ENCODE measurements at regions not wholly inside any gene's neighbourhood (a gene's known extent, or its start where the extent isn't known, plus 50 kb on each side); places are given as distances from the start of the nearest gene placed in this dataset.

DNA sequence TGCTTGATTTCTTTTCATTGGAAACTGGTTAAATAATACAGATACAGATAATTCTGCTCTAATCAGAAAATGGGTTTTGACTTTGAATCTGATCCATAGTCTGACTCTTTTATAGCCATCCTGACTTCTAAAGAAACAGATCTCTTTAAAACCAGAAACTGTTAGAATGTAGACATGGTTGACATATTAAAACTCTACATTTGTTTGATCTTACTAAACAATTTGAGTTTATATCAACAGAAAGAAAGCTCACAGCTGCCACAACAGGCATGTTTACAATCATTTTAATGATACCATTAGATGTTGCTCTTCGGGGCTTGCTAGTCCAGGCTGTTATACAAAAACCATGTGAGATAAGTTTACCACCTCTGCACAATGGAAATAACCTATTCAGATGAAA, 193.0 kb upstream of the SEMA3A start:
- no peak overlapping the region for H3K27ac ChIP-seq (ENCODE audit: low read depth, low read length)
- H3K9ac ChIP-seq (ENCODE audit: low read length): no peak overlapping the region
- ChIA-PET RAD21 (ENCODE audit: low non-redundant PET in 1 of 2, low total read pairs in 2 of 2, uncharacterized antibody in 2 of 2, unreplicated experiment in 2 of 2) (no interaction called here), POLR2A (no interaction called here), CTCF (no interaction called here)
- H4K20me1 ChIP-seq (ENCODE audit: insufficient read depth): no peaks in the 10 kb centered on the region
- ATAC-seq: no peak
- TF ChIP-seq SP1 (IDR thresholded peaks at IDR 0.05; ENCODE audit: low read depth) (no peak), SIN3A (IDR thresholded peaks at IDR 0.05; ENCODE audit: low read depth) (no peak), POLR2A (IDR thresholded peaks at IDR 0.05; ENCODE audit: borderline replicate concordance, extremely low read depth, insufficient read depth, insufficient read length) (no peak), JUND (IDR thresholded peaks at IDR 0.05) (no peak), RAD21 (IDR thresholded peaks at IDR 0.05; ENCODE audit: low read depth) (no peak), POLR2AphosphoS5 (IDR thresholded peaks at IDR 0.05; ENCODE audit: low read depth, low read length) (no peak), CBX3 (IDR thresholded peaks at IDR 0.05; ENCODE audit: low read depth) (no peak)
- TF ChIP-seq, protein P1, sequence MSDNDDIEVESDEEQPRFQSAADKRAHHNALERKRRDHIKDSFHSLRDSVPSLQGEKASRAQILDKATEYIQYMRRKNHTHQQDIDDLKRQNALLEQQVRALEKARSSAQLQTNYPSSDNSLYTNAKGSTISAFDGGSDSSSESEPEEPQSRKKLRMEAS (IDR thresholded peaks at IDR 0.05): no peak
- TF ChIP-seq, protein P2, sequence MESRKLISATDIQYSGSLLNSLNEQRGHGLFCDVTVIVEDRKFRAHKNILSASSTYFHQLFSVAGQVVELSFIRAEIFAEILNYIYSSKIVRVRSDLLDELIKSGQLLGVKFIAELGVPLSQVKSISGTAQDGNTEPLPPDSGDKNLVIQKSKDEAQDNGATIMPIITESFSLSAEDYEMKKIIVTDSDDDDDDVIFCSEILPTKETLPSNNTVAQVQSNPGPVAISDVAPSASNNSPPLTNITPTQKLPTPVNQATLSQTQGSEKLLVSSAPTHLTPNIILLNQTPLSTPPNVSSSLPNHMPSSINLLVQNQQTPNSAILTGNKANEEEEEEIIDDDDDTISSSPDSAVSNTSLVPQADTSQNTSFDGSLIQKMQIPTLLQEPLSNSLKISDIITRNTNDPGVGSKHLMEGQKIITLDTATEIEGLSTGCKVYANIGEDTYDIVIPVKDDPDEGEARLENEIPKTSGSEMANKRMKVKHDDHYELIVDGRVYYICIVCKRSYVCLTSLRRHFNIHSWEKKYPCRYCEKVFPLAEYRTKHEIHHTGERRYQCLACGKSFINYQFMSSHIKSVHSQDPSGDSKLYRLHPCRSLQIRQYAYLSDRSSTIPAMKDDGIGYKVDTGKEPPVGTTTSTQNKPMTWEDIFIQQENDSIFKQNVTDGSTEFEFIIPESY (IDR thresholded peaks at IDR 0.05; ENCODE audit: extremely low read depth, insufficient replicate concordance, low read length): no peak
- no peaks in the 10 kb centered on the region for H3K27me3 ChIP-seq (ENCODE audit: insufficient read depth, low read length)
- no peaks in the 10 kb centered on the region for H3K9me3 ChIP-seq (ENCODE audit: control insufficient read depth in 1 of 2, insufficient read depth in 1 of 2, low read depth in 1 of 2, low read length in 2 of 2)
- no peak for DNase-seq (ENCODE audit: low read depth, low spot score)
- no peak overlapping the region for H3K4me2 ChIP-seq (ENCODE audit: low read length)
- intact Hi-C loops (cut with micrococcal nuclease): no loop called here
- no peak overlapping the region for H3K4me3 ChIP-seq (replicated peaks in 1 of 2; ENCODE audit: low read depth in 1 of 2, low read length in 2 of 2)
- H2AFZ ChIP-seq (ENCODE audit: low read depth, low read length, poor library complexity, severe bottlenecking): no peak overlapping the region
- H3K4me1 ChIP-seq (ENCODE audit: control insufficient read depth in 1 of 2, insufficient read depth in 2 of 2, low read length in 2 of 2): no peaks in the 10 kb centered on the region
- H3K36me3 ChIP-seq (ENCODE audit: control insufficient read depth in 1 of 2, insufficient read depth in 2 of 2, low read length in 2 of 2): no peaks in the 10 kb centered on the region
- no TSS peak for BruUV-seq (replicated peaks)
- no peaks in the 10 kb centered on the region for H3K9me2 ChIP-seq (ENCODE audit: insufficient read depth)
- no peaks in the 10 kb centered on the region for H3K79me2 ChIP-seq (ENCODE audit: insufficient read depth, low read length)

DNA sequence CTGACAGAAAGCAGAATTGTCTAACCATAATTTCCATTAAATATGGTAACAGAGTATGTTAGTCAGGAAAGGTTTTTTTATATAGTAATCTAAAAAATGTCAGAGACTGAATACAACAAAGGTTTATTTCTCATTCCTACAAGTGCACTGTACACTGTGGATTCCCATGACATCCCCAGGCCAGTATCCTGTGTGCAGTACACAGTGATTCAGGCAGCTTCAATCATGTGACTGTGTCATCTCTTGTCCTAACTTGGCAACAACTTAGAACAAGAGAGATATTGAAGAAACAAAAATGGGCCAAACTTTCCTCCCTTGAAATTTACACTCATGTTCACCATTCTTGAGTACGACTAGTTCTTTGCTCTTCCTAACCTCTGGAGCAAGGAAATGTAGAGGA, 189.8 kb upstream of the SEMA3A start:
- Histone ChIP-seq H2AFZ (ENCODE audit: low read depth, low read length, poor library complexity, severe bottlenecking) (no peak overlapping the region), H3K9ac (ENCODE audit: low read length) (no peak overlapping the region), H3K27ac (ENCODE audit: low read depth, low read length) (no peak overlapping the region), H3K9me3 (ENCODE audit: control insufficient read depth in 1 of 2, insufficient read depth in 1 of 2, low read depth in 1 of 2, low read length in 2 of 2) (no peaks in the 10 kb centered on the region), H3K79me2 (ENCODE audit: insufficient read depth, low read length) (no peaks in the 10 kb centered on the region), H3K27me3 (ENCODE audit: insufficient read depth, low read length) (no peaks in the 10 kb centered on the region), H3K4me3 (replicated peaks in 1 of 2; ENCODE audit: low read depth in 1 of 2, low read length in 2 of 2) (no peak overlapping the region), H3K36me3 (ENCODE audit: control insufficient read depth in 1 of 2, insufficient read depth in 2 of 2, low read length in 2 of 2) (no peaks in the 10 kb centered on the region), H3K4me2 (ENCODE audit: low read length) (no peak overlapping the region), H4K20me1 (ENCODE audit: insufficient read depth) (no peaks in the 10 kb centered on the region), H3K4me1 (ENCODE audit: control insufficient read depth in 1 of 2, insufficient read depth in 2 of 2, low read length in 2 of 2) (no peaks in the 10 kb centered on the region), H3K9me2 (ENCODE audit: insufficient read depth) (no peaks in the 10 kb centered on the region)
- RAD21 ChIA-PET (ENCODE audit: low non-redundant PET in 1 of 2, low total read pairs in 2 of 2, uncharacterized antibody in 2 of 2, unreplicated experiment in 2 of 2): no interaction called here
- BruUV-seq (replicated peaks): no TSS peak
- DNase-seq (ENCODE audit: low read depth, low spot score) (no peak), ATAC-seq (no peak)
- no peak for TF ChIP-seq ZNF274 (IDR thresholded peaks at IDR 0.05; ENCODE audit: low read depth, low read length)
- no peak for TF ChIP-seq EZH2 (IDR thresholded peaks at IDR 0.05)
- TF ChIP-seq ELF1 (IDR thresholded peaks at IDR 0.05; ENCODE audit: borderline replicate concordance, low read depth): no peak
- TF ChIP-seq, protein P2 (IDR thresholded peaks at IDR 0.05; ENCODE audit: extremely low read depth, insufficient replicate concordance, low read length): no peak
- TF ChIP-seq SRF (IDR thresholded peaks at IDR 0.05; ENCODE audit: low read depth): no peak
- no peak for TF ChIP-seq JUND (IDR thresholded peaks at IDR 0.05)
- TF ChIP-seq POLR2A (IDR thresholded peaks at IDR 0.05; ENCODE audit: borderline replicate concordance, extremely low read depth, insufficient read depth, insufficient read length): no peak
- TF ChIP-seq FOSL1 (IDR thresholded peaks at IDR 0.05; ENCODE audit: low read depth): no peak
- TF ChIP-seq ZFX (IDR thresholded peaks at IDR 0.05): no peak
- CTCF ChIA-PET: no interaction called here
- intact Hi-C loops (cut with micrococcal nuclease): no loop called here
- POLR2A ChIA-PET: no interaction called here

All from HCT116 (cell line).